ENCODE measurements at regions not wholly inside any gene's neighbourhood (a gene's known extent, or its start where the extent isn't known, plus 50 kb on each side); places are given as distances from the start of the nearest gene placed in this dataset.
A peak's percentile ranks its signal among the peaks of the same experiment; 100 is the strongest.
"Not testable (repeated sequence)": the region's sequence is repeated elsewhere in the genome, so short reads cannot be mapped to it uniquely, and the experiment has no call there.

DNA sequence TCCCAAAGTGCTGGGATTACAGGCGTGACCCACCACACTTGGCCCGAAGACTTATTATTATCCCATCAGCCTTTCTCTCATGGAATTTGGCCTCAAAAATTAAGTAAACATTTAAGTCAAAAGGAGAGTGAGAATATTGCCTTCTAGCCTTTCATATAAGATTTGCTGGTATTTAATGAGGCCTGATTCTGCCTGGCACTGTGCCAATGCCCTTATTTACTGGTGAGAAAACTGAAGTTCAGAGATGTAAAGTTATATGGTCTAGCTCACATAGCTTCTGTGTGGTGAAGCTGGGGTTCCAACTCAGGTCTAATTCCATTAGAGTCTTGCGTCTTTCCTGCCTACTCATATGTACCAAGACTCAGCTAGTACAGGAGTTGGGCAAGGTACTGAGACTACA lies 260.2 kb downstream of the SDHAF3 start:
- DNase-seq (ENCODE audit: low read depth) = no peak

DNA sequence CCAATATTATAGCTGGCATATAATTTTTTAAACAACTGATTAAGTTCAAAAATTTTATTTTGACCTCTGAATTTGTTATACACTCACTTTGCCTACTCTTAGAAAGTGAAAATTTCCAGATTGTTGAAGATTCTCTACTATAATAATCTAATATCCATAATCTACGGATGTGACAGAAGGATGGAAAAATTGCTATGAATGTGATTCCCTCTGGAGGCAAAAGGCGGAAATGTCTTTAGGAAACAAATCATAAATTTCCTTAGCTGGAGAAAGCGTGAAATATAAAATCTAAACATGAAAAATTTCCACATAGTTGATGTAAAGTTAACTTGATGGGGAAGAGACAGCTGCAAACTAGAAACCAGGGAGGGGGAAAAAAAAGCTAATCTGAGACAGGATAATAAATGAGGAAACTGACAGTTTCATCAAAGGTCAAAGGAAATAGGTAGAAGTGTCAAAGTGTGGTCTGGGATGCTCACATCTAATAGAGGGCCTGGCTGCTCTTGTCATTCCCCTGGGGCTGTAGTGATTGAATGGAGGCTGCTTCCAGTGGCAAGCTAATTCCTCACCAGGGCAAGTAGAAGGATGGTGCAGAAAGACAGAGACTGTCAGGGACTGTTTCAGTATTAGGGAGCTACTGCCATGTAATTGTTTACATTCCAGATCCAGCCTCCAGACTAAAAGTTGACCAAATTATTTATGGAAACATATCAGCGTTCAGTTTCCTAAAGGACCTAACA lies 264.5 kb downstream of the SDHAF3 start:
- no peak for DNase-seq (ENCODE audit: low read depth)

DNA sequence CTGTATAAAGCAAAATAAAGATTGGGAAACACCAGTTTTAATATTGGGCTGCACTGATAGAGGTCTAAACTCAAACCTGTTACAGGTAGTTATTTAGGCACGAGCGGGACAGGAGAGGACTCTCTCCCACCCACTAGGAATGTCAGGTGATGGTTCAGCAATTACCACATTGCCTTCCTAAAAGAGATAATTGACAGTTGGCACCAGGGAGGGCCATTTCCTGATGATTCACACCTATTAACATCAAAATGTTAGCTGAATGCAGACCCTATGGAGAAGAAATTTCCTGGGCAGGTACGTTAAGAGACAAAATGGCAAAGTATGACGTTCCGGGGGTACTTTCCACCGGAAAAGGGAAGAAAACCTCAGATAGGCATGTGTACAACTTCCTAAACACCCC lies 272.6 kb downstream of the SDHAF3 start:
- DNase-seq (ENCODE audit: low read depth) = no peak

DNA sequence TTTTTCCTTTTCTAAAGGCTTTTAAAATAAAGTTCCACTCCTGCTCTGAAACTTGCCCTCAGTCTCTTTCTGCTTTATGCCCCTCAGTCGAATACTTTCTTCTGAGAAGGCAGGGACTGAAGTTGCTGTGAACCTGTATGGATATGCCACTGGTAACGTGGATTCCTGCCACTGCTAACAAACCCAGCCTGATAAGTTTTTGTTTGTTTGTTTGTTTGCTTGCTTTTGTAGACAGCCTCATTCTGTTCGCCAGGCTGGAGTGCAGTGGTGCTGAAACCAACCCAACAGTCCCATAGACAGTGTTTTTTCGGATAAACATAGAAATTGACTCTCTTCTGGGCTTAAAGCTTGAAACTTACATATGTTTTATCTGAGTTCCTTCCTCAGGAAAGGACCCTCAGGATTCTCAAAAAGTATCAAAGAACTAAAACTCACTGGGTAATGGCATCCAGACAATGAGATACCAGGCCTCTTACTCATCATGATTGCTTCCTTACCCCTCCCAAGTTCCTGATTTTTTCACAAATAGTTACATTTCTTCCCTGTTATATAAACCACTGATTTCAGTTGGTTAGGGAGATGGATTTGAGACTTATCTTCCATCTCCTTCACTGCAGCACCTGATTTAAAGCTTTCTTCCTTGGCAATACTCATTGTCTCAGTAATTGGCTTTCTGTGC lies 273.6 kb downstream of the SDHAF3 start:
- DNase-seq (ENCODE audit: low read depth) = no peak

DNA sequence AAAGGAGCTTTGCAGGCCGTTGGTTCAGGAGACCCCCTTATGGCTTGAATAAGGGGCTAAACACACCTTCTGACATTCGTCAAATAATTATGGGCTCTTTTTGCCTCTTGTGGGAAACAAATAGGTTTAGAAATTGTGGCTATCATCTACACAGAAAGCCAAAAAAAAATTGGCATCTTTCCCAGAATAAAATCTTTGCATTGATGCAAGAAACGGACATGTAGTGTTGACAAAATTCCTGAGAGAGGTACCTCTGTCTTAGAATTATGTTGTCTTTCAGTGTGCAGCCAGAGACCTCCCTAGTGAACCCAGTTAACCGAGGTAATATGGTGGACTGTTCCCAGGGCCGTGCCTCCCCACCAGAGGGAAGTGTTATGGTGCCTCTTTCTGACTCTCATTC lies 283.9 kb downstream of the SDHAF3 start:
- DNase-seq (ENCODE audit: low read depth) = no peak

DNA sequence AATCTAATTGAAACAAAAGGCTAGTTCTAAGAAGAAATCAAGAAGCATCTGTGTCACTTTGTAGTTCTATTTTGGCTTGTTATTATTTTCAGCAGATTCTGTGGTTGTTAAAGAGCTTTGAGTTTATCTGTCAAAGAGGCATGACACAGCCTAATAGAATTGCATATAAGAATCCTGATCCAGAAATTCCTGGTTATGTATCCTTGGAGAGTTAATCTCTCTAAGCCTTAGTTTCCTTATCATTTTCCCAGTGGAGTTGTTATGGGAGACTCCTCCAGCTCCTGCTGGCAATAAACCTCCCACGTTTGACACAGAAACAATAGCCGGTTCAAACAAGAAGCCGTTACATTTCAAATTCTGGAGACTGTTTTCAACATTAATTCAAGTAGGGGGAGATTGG lies 288.3 kb downstream of the SDHAF3 start:
- DNase-seq (ENCODE audit: low read depth) = no peak

DNA sequence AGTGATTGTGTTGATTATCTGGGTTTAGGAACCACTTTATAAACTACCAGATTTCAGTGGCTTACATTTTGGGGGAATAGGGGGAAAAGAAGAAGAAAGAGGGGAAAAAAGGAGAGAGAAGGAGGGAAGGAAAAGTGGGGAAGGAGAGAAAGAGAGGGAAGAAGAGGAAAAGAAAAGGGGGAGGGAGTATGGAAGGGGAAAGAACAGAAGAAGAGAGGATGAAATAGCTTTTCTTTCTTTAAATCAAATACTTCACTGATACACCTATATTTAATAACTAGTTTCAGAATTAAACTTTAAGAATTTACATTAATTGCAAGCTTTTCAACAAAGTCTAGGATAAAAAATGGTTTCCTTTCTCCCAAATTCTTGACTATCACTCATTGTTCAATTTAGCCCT lies 289.6 kb downstream of the SDHAF3 start:
- no peak for DNase-seq (ENCODE audit: low read depth)

DNA sequence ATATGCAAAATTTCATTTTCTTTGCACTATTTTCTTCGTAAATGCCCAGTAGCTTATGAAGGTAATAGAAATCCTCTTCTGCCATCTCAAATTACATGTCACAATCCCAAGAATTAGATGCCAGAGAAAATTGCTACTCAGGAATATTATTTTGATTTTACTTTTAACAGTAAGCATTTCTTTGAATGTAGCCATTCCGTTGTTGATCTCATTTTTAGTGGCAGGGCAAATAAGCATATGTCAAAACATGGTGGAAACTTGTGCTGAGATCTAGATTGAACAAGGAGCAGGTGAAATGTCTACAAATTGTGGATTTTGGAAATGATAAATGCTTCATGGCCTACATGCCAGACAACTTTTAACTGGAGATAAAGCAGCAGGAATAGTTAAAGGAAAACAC lies 291.8 kb downstream of the SDHAF3 start:
- no peak for DNase-seq (ENCODE audit: low read depth)

DNA sequence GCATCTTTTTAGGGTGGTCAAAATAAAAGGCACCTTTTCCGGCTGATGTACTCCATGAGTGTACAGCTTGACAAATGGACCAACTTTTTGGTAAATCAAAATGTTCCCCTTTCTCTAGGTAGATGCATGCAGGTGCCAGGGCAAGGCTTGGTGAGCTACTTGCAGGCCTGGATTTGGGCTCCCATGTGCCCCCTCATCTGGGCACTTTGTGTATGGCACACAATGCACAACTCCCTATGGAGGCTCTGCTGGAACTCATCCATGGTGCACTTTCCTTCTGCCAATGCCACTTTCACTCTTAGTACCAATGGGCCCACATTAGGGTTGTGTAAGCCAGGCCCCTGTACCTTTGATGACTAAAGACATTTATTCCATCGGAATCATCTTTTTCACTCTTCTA lies 300.8 kb downstream of the SDHAF3 start:
- no peak for DNase-seq (ENCODE audit: low read depth)

DNA sequence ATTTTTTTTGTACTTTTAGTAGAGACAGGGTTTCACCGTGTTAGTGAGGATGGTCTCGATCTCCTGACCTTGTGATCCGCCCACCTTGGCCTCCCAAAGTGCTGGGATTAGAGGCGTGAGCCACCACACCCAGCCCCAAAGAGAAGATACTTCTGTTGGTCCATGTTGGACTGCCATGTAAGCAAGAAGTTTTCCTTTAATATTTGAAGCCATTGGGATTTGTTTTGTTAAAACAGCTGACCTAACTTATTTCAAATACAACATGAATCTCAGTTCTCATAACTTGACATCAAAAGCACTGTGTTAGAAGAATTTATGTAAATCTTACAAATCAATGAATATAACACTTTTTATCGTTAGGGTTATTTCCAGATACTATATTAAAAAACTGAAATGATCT lies 302.4 kb downstream of the SDHAF3 start:
- no peak for DNase-seq (ENCODE audit: low read depth)

DNA sequence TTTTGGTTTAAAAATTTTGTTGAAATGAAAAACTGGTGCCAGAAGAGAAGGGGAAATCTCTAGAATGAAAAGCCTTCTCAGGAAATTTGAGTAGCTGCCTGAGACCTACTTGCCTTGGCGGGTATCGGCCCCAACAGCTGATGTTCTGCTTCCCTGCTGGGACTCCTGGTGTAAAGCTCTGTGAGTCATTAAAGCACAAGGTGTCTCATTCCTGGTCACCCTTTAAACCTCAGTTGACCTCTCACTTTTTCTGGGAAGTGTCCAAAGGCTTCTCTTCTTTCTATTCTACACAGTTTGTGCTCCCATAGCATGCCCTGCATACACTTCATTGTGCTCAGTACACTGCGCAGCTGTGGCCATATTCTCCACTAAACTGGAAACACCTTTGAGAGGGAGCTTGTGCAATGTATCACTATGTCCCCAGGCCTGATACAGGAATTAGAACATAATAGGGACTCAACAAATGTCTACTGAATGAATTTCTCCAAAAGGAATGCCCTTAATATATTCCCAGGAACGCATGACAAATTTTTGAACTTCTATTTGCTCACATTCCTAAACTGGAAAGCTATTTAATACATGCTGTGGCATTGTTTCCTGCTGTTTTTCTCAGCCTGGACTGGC lies 303.9 kb downstream of the SDHAF3 start:
- no peak for DNase-seq (ENCODE audit: low read depth)

DNA sequence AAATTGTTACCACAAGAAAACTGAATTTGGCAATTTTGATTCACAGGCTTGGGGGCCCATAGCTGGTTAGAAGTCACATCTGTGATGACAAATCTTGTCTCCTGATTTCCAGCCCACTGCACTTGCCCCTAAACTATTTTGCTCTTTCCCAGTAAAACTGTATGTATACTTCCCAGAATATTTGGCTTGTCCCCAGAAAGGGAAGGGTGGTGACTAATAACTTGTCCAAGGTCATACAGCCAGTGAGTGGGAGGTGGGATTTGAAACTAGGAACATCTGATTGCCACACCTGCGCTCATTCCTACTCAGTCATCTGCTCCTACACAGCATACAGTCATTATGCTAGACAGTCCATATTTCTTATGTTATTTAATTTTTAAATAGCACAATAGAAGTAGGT lies 304.5 kb downstream of the SDHAF3 start:
- no peak for DNase-seq (ENCODE audit: low read depth)

DNA sequence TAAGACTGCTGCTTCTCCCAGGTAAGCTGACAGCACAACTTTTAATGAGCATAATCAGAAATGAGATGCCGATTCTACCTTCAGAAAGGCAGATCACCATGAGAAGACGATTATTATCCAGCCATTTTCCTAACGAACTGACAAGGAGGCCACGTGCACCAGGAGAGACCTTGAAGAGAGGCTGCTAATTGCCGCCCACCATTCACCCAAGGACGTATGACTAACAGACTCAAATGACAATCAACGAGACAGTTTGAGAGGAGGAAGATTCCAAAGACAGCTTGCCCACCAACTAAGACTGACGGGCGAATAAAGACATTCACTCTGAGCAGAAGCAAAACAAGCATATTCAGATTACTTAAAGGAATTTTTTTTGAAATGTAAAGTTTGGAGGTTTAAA lies 301.9 kb upstream of the TAC1 start:
- no peak for DNase-seq (ENCODE audit: low read depth)

DNA sequence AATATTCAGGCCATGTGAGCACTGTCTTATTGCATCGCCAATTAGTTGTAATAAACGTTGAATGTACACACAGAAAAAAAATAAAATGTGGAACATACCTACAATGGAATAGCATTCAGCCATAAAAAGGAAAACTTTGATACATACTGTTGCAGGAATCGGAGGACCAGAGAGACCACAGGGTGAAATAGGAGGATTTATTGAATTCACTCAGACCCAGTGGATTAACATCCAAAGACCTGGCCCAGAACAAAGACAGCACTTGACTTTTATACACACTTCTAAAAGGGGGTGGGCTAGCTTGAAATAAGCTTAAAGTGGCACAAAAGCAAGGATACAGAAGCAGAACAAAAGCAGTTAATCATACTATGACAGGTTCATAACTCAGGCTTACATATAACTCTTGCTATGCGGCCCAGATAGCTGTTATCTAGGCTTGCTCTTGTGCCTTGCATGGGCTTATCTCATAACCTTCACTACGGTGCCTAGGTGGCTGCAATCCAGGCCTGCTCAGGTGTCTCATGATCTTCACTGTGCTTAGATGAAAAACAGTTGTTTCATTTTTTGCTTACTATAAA lies 292.2 kb upstream of the TAC1 start:
- DNase-seq (ENCODE audit: low read depth) = no peak

DNA sequence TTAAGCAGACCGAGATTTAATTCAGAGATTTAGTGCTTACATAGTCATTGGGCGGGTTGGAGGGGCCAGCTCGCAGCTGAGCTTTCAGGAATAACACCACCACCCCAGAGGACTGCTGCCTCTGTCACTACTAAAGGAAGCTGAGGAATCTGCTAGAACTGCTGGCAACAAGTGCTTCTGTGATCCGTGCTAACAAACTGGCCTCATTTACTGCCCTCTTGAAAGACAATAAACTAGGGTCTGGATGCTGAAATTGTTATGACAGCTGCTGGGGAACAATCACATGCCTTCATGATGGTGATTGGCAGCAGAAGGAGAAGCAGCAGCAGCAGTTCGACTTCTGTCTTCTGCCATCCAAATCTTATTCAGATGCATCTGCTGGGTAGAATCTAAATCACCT lies 285.5 kb upstream of the TAC1 start:
- no peak for DNase-seq (ENCODE audit: low read depth)

DNA sequence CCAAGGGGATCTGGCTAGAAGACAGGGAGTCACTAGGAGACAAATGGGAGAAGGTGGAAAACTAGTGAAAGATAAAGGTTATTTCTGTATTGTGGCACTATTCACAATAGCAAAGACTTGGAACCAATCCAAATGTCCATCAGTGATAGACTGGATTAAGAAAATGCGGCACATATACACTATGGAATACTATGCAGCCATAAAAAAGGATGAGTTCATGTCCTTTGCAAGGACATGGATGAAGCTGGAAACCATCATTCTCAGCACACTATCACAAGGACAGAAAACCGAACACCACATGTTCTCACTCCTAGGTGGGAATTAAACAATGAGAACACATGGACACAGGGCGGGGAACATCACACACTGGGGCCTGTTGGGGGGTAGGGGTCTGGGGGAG lies 282.4 kb upstream of the TAC1 start:
- not testable (repeated sequence) for DNase-seq (ENCODE audit: low read depth)

DNA sequence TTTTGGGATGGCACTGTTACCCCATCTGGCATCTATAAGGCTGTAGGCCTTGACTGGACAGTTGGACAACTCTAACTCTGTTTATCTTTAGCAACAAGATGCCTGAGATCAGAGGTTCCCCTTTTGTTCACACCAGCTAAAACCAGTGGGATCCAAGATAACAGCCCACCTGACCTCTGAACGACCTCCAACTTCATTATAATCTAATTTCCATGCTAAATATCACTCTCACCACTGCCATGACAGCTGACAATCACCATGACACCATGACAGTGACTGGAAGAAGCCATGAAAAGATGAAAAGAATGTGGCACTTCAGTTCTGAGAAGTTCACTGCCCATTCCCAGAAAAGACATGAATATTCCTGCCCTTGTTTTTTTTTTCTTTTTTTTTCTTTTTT lies 281.4 kb upstream of the TAC1 start:
- peak; percentile 51 for DNase-seq (ENCODE audit: low read depth)

DNA sequence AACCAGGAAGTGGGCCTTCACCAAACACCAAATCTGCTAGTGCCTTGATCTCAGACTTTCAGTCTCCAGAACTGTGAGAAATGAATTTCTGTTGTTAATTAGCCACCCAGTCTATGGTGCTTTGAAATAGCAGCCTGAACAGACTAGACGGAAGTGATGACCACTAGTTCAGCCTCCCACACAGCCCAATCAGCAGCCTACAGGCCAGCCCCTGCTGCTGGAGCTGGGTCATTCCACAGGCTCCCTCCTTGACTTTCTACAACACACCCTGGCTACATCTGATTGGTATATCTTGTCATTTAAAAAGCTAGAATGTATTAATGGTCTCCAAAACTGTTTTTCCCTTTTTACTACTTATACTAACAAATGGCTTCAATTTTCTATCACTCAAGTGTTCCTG lies 277.2 kb upstream of the TAC1 start:
- DNase-seq (ENCODE audit: low read depth) = no peak

DNA sequence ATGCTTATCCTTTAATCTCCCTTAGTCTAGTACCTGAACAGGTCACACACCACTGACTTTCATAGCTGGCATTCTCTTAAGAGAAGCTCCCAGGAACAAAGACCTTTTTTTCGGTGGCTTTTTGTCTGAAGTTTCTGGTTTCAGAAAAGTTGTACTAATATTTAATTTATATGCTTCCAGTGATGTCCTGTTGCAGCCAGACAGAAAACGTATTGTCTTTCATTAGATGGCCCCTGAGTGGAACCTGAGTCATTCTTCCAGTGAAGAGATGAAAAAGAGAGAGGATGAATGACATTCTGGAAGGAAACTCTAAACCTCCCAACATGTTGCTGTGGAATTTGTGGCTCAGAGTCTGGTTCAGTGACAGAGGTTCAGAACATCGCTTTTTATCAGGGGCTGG lies 274.8 kb upstream of the TAC1 start:
- no peak for DNase-seq (ENCODE audit: low read depth)

DNA sequence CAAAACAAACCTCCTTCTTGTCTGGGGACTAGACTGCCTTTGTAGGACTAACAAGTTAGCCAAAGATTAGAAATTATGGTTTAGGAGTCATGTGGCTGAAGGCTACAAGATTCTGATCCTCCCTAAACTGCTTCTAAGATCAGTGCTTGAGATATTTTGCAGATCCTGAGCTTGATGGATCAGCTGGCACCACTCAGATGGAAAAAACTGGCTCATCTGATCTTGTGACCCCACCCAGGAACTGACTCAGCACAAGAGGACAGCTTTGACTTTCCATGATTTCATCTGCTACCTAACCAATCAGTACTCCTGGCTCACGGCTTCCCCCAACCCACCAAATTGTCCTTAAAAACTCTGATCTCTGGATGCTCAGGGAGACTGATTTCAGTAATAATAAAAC lies 271.5 kb upstream of the TAC1 start:
- DNase-seq (ENCODE audit: low read depth) = no peak

DNA sequence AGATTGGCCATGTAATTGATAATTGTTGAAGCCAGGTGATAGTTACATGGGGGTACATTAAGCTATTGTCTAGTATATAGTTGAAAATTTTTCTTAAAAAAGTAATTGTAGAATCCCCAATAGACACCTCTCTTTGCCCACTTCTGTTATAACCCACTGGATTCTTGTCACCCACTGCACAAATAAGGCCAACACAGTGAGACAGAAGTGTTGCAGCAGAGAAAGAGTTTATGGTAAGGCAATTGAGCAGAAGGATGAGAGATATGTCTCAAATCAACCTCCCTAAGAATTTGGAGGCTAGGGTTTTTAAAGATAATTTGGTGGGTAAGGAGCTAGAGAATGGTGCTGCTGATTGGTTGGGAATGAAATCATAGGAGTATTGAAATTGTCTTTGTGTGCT lies 270.3 kb upstream of the TAC1 start:
- no peak for DNase-seq (ENCODE audit: low read depth)

DNA sequence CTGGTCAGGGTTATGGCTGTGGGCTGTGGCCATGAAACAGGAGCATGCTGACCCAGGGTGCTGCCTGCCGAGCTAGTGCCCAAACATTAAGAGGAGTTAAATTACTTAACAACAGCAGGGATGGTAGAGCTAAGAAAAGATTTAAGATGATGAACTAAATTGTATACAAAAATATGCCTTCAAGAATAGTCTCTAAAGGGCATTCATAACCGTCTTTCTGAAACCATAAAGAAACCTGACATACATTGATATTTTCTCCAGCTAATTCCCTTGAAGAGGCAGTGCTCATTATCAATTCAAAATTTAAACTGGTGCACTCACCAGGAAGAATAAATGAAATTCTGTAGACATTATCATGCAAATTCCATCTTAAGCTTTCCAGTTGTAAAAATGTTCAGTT lies 265.8 kb upstream of the TAC1 start:
- no peak for DNase-seq (ENCODE audit: low read depth)

DNA sequence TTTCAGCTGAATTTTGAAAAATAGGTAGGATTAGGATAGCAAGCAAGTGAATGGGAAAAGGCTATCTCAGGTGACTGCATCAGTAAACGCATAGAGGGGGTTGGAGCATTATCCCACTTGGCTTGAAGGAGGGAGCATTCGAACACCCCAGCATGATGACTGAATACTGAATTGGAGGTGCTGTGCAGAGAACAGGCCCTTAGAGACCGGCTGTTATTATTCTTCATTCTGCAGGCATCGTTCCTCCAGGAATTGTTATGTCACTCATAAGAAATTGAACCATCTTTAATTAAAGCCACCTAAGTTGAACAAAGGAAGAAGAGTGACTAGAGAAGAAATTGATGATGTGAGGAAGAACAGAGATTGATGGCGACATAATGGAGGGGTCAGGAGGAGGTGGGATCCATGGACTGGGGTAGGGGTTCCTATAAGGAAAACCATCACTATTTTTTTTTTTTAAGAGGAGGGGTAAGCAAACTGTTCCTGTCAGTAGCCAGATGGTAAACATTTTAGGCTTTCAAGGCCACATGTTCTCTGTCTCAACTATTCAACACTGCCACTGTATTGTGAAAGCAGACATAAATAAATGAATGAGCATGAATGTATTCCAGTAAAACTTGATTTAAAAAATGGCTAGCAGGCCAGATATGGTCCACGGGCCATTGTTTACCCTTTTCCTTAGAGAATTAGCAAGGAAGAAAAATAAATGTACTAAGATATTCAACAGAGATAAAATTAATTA lies 264.7 kb upstream of the TAC1 start:
- DNase-seq (ENCODE audit: low read depth) = no peak

All from CMK (cell line).